ENCODE measurements at regions not wholly inside any gene's neighbourhood (a gene's known extent, or its start where the extent isn't known, plus 50 kb on each side); places are given as distances from the start of the nearest gene placed in this dataset.

DNA sequence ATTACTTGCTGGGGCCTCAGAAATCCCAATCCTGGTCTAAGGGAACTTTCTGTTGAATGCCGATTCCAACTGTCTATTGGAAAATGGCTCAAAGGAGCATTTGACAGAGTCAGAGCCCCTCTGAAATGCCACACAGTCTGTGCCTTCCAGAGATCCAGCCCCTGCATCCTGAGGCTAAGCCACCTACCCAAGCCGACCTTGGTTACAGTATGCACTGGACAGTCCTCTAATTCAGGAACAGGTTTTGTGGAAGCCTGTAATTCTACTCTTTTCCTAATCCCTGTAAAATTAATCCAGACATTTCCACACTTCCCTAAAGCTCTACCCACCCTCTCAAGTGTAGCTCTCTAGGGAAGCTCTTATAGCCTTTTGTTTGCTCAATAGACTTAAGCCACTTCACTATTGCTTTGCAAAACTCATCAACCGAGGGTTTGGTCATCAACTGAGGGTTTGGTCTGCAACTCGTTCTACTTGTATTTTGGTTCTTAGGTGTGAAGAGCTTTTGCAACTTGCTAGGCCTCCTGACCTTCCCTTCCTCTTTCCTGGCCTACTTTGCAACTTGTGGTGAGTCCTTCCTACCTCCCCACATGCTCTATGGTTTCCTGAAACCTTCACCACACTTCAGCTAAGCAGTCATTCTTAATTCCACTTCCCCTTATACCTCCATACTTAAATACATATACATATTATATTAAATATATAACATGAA lies 364.8 kb downstream of the SFMBT2 start:
- no peak overlapping the region for H4K8ac ChIP-seq (ENCODE audit: low read length)
- no peaks in the 10 kb centered on the region for H3K4me1 ChIP-seq (ENCODE audit: control insufficient read depth, insufficient read depth, low read depth, low read length)
- H3K27me3 ChIP-seq (ENCODE audit: control insufficient read depth in 1 of 2, insufficient read depth in 1 of 2, low read length in 2 of 2) = no peaks in the 10 kb centered on the region
- H3K23ac ChIP-seq (ENCODE audit: low read length in 2 of 2) = no peak overlapping the region
- H3K79me1 ChIP-seq (replicated peaks; ENCODE audit: low read length, poor library complexity, severe bottlenecking) = no peaks in the 10 kb centered on the region
- no peak overlapping the region for H4K91ac ChIP-seq (ENCODE audit: low read length)
- no peak overlapping the region for H3K27ac ChIP-seq (ENCODE audit: low read length, poor library complexity, severe bottlenecking)
- H2AK5ac ChIP-seq (ENCODE audit: low read length, severe bottlenecking) = no peak overlapping the region
- H2BK120ac ChIP-seq (ENCODE audit: low read depth, low read length) = no peak overlapping the region
- no peak overlapping the region for H2BK5ac ChIP-seq (ENCODE audit: low read depth, low read length, poor library complexity, severe bottlenecking)
- 71% methylated on average over 4 of the region's 4 CpGs for WGBS
- no peak overlapping the region for H3K4ac ChIP-seq (ENCODE audit: low read depth in 1 of 2, low read length in 2 of 2)
- no peak overlapping the region for H3K4me3 ChIP-seq (ENCODE audit: insufficient read depth in 1 of 2, low read depth in 1 of 2, low read length in 2 of 2)
- H2BK15ac ChIP-seq (ENCODE audit: low read depth, poor library complexity, severe bottlenecking) = no peak overlapping the region
- H3K14ac ChIP-seq (ENCODE audit: low read length in 2 of 2) = no peak overlapping the region
- no peak overlapping the region for H3K4me2 ChIP-seq (ENCODE audit: low read length, poor library complexity, severe bottlenecking)
- no peak overlapping the region for H3K9ac ChIP-seq (ENCODE audit: low read length)
- H3K18ac ChIP-seq (ENCODE audit: low read depth in 1 of 2, low read length in 2 of 2) = no peak overlapping the region
- H3K36me3 ChIP-seq (ENCODE audit: control insufficient read depth in 1 of 2, insufficient read depth in 2 of 2, low read depth in 1 of 2, low read length in 2 of 2) = no peaks in the 10 kb centered on the region
- no peaks in the 10 kb centered on the region for H3K9me3 ChIP-seq (ENCODE audit: control insufficient read depth, low read length)
- no peak overlapping the region for H2AFZ ChIP-seq (ENCODE audit: low read depth, low read length)
- DNase-seq = no peak
- H2BK12ac ChIP-seq (ENCODE audit: low read length in 2 of 2) = no peak overlapping the region

DNA sequence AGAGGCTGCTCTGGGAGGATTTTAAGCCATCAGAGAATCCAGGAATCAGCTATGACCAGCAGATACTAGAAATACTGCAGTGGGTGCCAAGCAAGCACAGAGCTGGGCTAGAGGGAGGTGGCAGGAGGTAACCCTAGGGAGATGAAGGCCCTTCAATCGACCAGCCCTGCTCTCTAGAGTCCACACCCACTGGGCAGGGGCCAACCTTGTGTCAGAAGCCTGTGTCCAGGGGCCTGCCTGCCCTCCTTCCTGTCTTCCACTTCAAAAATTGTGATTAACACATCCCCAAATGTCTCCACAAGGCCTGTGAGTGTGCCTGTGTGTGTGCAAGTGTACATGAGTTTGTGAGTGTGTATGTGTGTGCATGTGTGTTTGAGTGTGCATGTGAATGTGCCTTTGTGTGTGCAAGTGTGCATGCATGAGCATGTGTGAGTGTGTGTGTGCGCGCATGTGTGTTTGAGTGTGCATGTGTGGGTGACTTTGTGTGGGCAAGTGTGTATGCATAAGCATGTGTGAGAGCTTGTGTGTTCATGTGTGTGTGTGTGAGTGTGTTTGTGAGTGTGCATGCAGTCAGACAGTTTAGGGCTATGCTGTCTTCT lies 367.7 kb downstream of the SFMBT2 start:
- Histone ChIP-seq H3K79me1 (replicated peaks; ENCODE audit: low read length, poor library complexity, severe bottlenecking) (no peaks in the 10 kb centered on the region), H3K36me3 (ENCODE audit: control insufficient read depth in 1 of 2, insufficient read depth in 2 of 2, low read depth in 1 of 2, low read length in 2 of 2) (no peaks in the 10 kb centered on the region), H3K9ac (ENCODE audit: low read length) (no peak overlapping the region), H3K4me2 (ENCODE audit: low read length, poor library complexity, severe bottlenecking) (no peak overlapping the region), H3K9me3 (ENCODE audit: control insufficient read depth, low read length) (no peaks in the 10 kb centered on the region), H2BK5ac (ENCODE audit: low read depth, low read length, poor library complexity, severe bottlenecking) (no peak overlapping the region), H3K4ac (ENCODE audit: low read depth in 1 of 2, low read length in 2 of 2) (no peak overlapping the region), H2BK12ac (ENCODE audit: low read length in 2 of 2) (no peak overlapping the region), H2BK120ac (ENCODE audit: low read depth, low read length) (no peak overlapping the region), H2AFZ (ENCODE audit: low read depth, low read length) (no peak overlapping the region), H2BK15ac (ENCODE audit: low read depth, poor library complexity, severe bottlenecking) (no peak overlapping the region), H3K27me3 (ENCODE audit: control insufficient read depth in 1 of 2, insufficient read depth in 1 of 2, low read length in 2 of 2) (peaks cover 0 to 6% of the 10 kb centered on the region in 2 experiments), H4K8ac (ENCODE audit: low read length) (no peak overlapping the region), H3K14ac (ENCODE audit: low read length in 2 of 2) (no peak overlapping the region), H2AK5ac (ENCODE audit: low read length, severe bottlenecking) (no peak overlapping the region), H3K4me1 (ENCODE audit: control insufficient read depth, insufficient read depth, low read depth, low read length) (no peaks in the 10 kb centered on the region), H3K4me3 (ENCODE audit: insufficient read depth in 1 of 2, low read depth in 1 of 2, low read length in 2 of 2) (no peak overlapping the region), H3K27ac (ENCODE audit: low read length, poor library complexity, severe bottlenecking) (no peak overlapping the region), H3K18ac (ENCODE audit: low read depth in 1 of 2, low read length in 2 of 2) (peak overlapping the region in 1 of 2 experiments; percentile 4), H3K23ac (ENCODE audit: low read length in 2 of 2) (peak overlapping the region in 1 of 2 experiments; percentile 66), H4K91ac (ENCODE audit: low read length) (no peak overlapping the region)
- no peak for DNase-seq
- 83% methylated on average over 3 of the region's 3 CpGs for WGBS

DNA sequence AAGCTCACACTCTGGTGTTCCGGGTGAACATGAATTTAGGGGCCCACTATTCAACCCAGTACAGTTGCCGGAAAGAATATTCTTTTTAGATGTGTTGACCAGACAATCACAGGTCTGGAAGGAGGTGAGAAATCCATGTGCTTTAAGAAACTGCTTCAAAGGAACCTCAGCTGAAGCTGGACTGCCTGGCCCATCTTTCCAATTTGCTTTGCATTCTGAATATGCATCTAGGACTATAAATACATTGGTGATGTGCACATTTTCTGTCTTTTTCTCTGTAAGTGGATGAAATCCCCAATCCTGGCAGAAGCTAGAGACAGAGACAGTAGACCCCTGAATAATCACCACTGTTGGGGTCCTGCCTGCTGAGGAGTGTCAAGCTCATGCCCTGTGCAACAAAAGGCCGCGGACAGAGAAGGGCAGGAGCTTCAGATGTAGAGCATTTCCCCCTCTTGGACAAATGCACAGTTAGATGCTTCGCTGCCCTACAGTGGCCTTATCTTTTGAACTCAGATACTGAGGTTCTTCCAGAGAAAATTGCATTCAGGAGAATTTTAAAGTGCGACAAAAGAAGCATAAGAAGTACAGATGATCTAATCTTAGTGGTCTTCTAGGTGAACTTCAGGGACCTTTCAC lies 368.3 kb downstream of the SFMBT2 start:
- no peak for DNase-seq
- no peak overlapping the region for H2AK5ac ChIP-seq (ENCODE audit: low read length, severe bottlenecking)
- no peak overlapping the region for H3K18ac ChIP-seq (ENCODE audit: low read depth in 1 of 2, low read length in 2 of 2)
- H3K4me1 ChIP-seq (ENCODE audit: control insufficient read depth, insufficient read depth, low read depth, low read length) = no peaks in the 10 kb centered on the region
- no peaks in the 10 kb centered on the region for H3K9me3 ChIP-seq (ENCODE audit: control insufficient read depth, low read length)
- no peak overlapping the region for H3K4me3 ChIP-seq (ENCODE audit: insufficient read depth in 1 of 2, low read depth in 1 of 2, low read length in 2 of 2)
- H2AFZ ChIP-seq (ENCODE audit: low read depth, low read length) = no peak overlapping the region
- no peaks in the 10 kb centered on the region for H3K79me1 ChIP-seq (replicated peaks; ENCODE audit: low read length, poor library complexity, severe bottlenecking)
- no peak overlapping the region for H3K23ac ChIP-seq (ENCODE audit: low read length in 2 of 2)
- no peak overlapping the region for H3K9ac ChIP-seq (ENCODE audit: low read length)
- H3K27ac ChIP-seq (ENCODE audit: low read length, poor library complexity, severe bottlenecking) = no peak overlapping the region
- 92% methylated on average over 6 of the region's 6 CpGs for WGBS
- no peak overlapping the region for H2BK15ac ChIP-seq (ENCODE audit: low read depth, poor library complexity, severe bottlenecking)
- H4K8ac ChIP-seq (ENCODE audit: low read length) = no peak overlapping the region
- H3K4ac ChIP-seq (ENCODE audit: low read depth in 1 of 2, low read length in 2 of 2) = no peak overlapping the region
- no peak overlapping the region for H2BK12ac ChIP-seq (ENCODE audit: low read length in 2 of 2)
- H2BK120ac ChIP-seq (ENCODE audit: low read depth, low read length) = no peak overlapping the region
- H2BK5ac ChIP-seq (ENCODE audit: low read depth, low read length, poor library complexity, severe bottlenecking) = no peak overlapping the region
- no peak overlapping the region for H4K91ac ChIP-seq (ENCODE audit: low read length)
- H3K14ac ChIP-seq (ENCODE audit: low read length in 2 of 2) = no peak overlapping the region
- no peaks in the 10 kb centered on the region for H3K36me3 ChIP-seq (ENCODE audit: control insufficient read depth in 1 of 2, insufficient read depth in 2 of 2, low read depth in 1 of 2, low read length in 2 of 2)
- peaks cover 0 to 6% of the 10 kb centered on the region in 2 experiments for H3K27me3 ChIP-seq (ENCODE audit: control insufficient read depth in 1 of 2, insufficient read depth in 1 of 2, low read length in 2 of 2)
- H3K4me2 ChIP-seq (ENCODE audit: low read length, poor library complexity, severe bottlenecking) = no peak overlapping the region

DNA sequence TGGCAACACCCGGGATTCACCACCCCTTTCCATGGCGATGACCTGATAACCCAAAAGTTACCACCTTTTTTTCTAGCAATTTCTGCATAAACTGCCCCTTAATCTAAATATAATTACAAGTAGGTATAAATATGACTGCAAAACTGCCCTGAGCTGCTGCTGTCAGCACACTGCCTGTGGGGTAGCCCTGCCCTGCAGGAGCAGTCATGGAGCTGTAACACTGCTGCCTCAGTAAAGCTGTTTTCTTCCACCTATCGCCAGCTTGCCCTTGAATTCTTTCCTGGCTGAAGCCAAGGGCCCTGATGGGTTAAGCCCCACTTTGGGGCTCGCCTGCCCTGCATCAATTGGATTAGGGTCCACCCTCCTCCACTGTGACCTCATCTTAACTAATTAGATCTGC lies 368.8 kb downstream of the SFMBT2 start:
- H2AFZ ChIP-seq (ENCODE audit: low read depth, low read length) = no peak overlapping the region
- no peak overlapping the region for H3K9ac ChIP-seq (ENCODE audit: low read length)
- no peak overlapping the region for H3K27ac ChIP-seq (ENCODE audit: low read length, poor library complexity, severe bottlenecking)
- no peak overlapping the region for H4K8ac ChIP-seq (ENCODE audit: low read length)
- H2BK120ac ChIP-seq (ENCODE audit: low read depth, low read length) = no peak overlapping the region
- H3K4me1 ChIP-seq (ENCODE audit: control insufficient read depth, insufficient read depth, low read depth, low read length) = no peaks in the 10 kb centered on the region
- H3K23ac ChIP-seq (ENCODE audit: low read length in 2 of 2) = no peak overlapping the region
- H3K4me3 ChIP-seq (ENCODE audit: insufficient read depth in 1 of 2, low read depth in 1 of 2, low read length in 2 of 2) = no peak overlapping the region
- H3K36me3 ChIP-seq (ENCODE audit: control insufficient read depth in 1 of 2, insufficient read depth in 2 of 2, low read depth in 1 of 2, low read length in 2 of 2) = no peaks in the 10 kb centered on the region
- H3K9me3 ChIP-seq (ENCODE audit: control insufficient read depth, low read length) = no peaks in the 10 kb centered on the region
- no peak overlapping the region for H3K4me2 ChIP-seq (ENCODE audit: low read length, poor library complexity, severe bottlenecking)
- H2BK5ac ChIP-seq (ENCODE audit: low read depth, low read length, poor library complexity, severe bottlenecking) = no peak overlapping the region
- H3K79me1 ChIP-seq (replicated peaks; ENCODE audit: low read length, poor library complexity, severe bottlenecking) = no peaks in the 10 kb centered on the region
- H3K27me3 ChIP-seq (ENCODE audit: control insufficient read depth in 1 of 2, insufficient read depth in 1 of 2, low read length in 2 of 2) = peaks cover 0 to 6% of the 10 kb centered on the region in 2 experiments
- 82% methylated on average over 2 of the region's 4 CpGs for WGBS
- H2BK12ac ChIP-seq (ENCODE audit: low read length in 2 of 2) = no peak overlapping the region
- H3K14ac ChIP-seq (ENCODE audit: low read length in 2 of 2) = no peak overlapping the region
- no peak overlapping the region for H4K91ac ChIP-seq (ENCODE audit: low read length)
- no peak overlapping the region for H3K18ac ChIP-seq (ENCODE audit: low read depth in 1 of 2, low read length in 2 of 2)
- no peak overlapping the region for H2AK5ac ChIP-seq (ENCODE audit: low read length, severe bottlenecking)
- no peak overlapping the region for H2BK15ac ChIP-seq (ENCODE audit: low read depth, poor library complexity, severe bottlenecking)
- no peak overlapping the region for H3K4ac ChIP-seq (ENCODE audit: low read depth in 1 of 2, low read length in 2 of 2)
- no peak for DNase-seq

Measured in mesenchymal stem cell (in vitro differentiated cells and primary cell).